K562 (cell line): ENCODE measurements at regions not wholly inside any gene's neighbourhood (a gene's known extent, or its start where the extent isn't known, plus 50 kb on each side); places are given as distances from the start of the nearest gene placed in this dataset.
A peak's percentile ranks its signal among the peaks of the same experiment; 100 is the strongest.

Source experiments
- ATAC-seq: fragments of 200-7000 bp; cut with Tn5 transposase; 3 replicates; pipeline ENCODE4 v1.9.1; 2020; ENCODE audit warnings: moderate library complexity
- BruUV-seq: library from RNA; stranded (reverse); fragments of 400-500 nt; replicated peaks from 2 replicates; lab custom pipeline; 2021; lab: Mats Ljungman, UMichigan
- CTCF ChIA-PET: fragments of 300-600 bp; formaldehyde crosslinking; extraction: SDS; loops from one replicate; lab custom pipeline; 2021; ENCODE audit warnings: low intra/inter-chr PET ratio; lab: Yijun Ruan, JAX
- POLR2A ChIA-PET: fragments of 300-600, 350-650 bp; sonication (Branson Sonifier 250); formaldehyde crosslinking; extraction: SDS; loops from one replicate; lab custom pipeline; 2021; ENCODE audit warnings: antibody characterized with exemption, inconsistent platforms; lab: Yijun Ruan, JAX
- DNase-seq, 4 experiments: peaks; one replicate each; pipeline versions ENCODE4 v3.0.0 to v3.0.0-alpha.2; 2011 to 2018; ENCODE audit warnings: low spot score in 3 of 4, mixed read lengths in 3 of 4; ENCODE audit errors: extremely low read depth in 1 of 4
- FAIRE-seq: peaks from 2 replicates; lab custom pipeline; 2011; peaks lifted over from hg19 to GRCh38; lab: Jason Lieb, UNC
- H2AFZ ChIP-seq: 2 replicates; pipeline ENCODE4 v1.6.0; 2011; ENCODE audit warnings: low read depth, low read length, control low read depth, inconsistent platforms
- H3K27ac ChIP-seq: fragments of 200-600 bp; 3 replicates; pipeline ENCODE4 v1.8.0; 2011; ENCODE audit warnings: low read depth, mild to moderate bottlenecking, control low read depth, inconsistent platforms, low read length, moderate library complexity, mixed read lengths; ENCODE audit errors: extremely low read depth
- H3K27me3 ChIP-seq, 2 experiments: fragments of 300-600 bp in 1 of 2; 2 replicates in 1 of 2; 3 replicates in 1 of 2; pipeline versions ENCODE4 v1.6.0 to v1.8.0; 2011; ENCODE audit warnings: inconsistent platforms in 2 of 2, low read length in 2 of 2, mild to moderate bottlenecking in 1 of 2, mixed read lengths in 1 of 2, moderate library complexity in 1 of 2; ENCODE audit not compliant: control insufficient read depth in 2 of 2, insufficient read depth in 2 of 2
- H3K36me3 ChIP-seq: fragments of 300-600 bp; 3 replicates; pipeline ENCODE4 v1.8.0; 2011; ENCODE audit warnings: mild to moderate bottlenecking, low read length, inconsistent platforms; ENCODE audit not compliant: control insufficient read depth, insufficient read depth
- H3K4me1 ChIP-seq, 2 experiments: fragments of 200-600 bp in 1 of 2; replicated peaks in 1 of 2; 2 replicates in 1 of 2; 3 replicates in 1 of 2; pipeline versions ENCODE4 v1.5.1 to v1.8.0; 2011; ENCODE audit warnings: inconsistent platforms in 2 of 2, low read length in 2 of 2, mild to moderate bottlenecking in 1 of 2, mixed read lengths in 1 of 2, moderate library complexity in 1 of 2; ENCODE audit not compliant: control insufficient read depth in 2 of 2, insufficient read depth in 2 of 2
- H3K4me2 ChIP-seq: 2 replicates; pipeline ENCODE4 v1.6.1; 2011; ENCODE audit warnings: low read length, control low read depth, inconsistent platforms, mixed read lengths; ENCODE audit not compliant: insufficient read depth
- H3K4me3 ChIP-seq: fragments of 200-600 bp; sonication (generic), shearing (Covaris generic); 2 replicates; pipeline ENCODE4 v1.5.1; 2016; ENCODE audit warnings: control low read depth, inconsistent platforms
- H3K79me2 ChIP-seq: fragments of 200-600 bp; 3 replicates; pipeline ENCODE4 v1.8.0; 2011; ENCODE audit warnings: low read length, inconsistent platforms; ENCODE audit not compliant: control insufficient read depth, insufficient read depth
- H3K9ac ChIP-seq, 2 experiments: 2 replicates each; pipeline versions ENCODE4 v1.6.0 to v1.6.1; 2011; ENCODE audit warnings: low read depth in 2 of 2, low read length in 2 of 2, control low read depth in 1 of 2, inconsistent platforms in 1 of 2, mild to moderate bottlenecking in 1 of 2, mixed read lengths in 1 of 2; ENCODE audit not compliant: insufficient read depth in 1 of 2
- H3K9me1 ChIP-seq: one replicate; pipeline ENCODE4 v1.6.0; 2011; ENCODE audit warnings: inconsistent platforms, mild to moderate bottlenecking, low read length, moderate library complexity; ENCODE audit not compliant: control insufficient read depth, insufficient read depth
- H3K9me3 ChIP-seq: replicated peaks from 2 replicates; pipeline ENCODE4 v1.5.1; 2011; ENCODE audit warnings: low read depth, low read length, inconsistent platforms; ENCODE audit not compliant: control insufficient read depth, insufficient read depth
- H4K20me1 ChIP-seq: replicated peaks from 2 replicates; pipeline ENCODE4 v1.6.1; 2011; ENCODE audit warnings: low read length, inconsistent platforms, mixed read lengths; ENCODE audit not compliant: control insufficient read depth, insufficient read depth
- ARNT ChIP-seq, 2 experiments: fragments of 450-650 bp; IDR thresholded peaks; 2 replicates each; pipeline ENCODE4 v1.6.1; 2016; ENCODE audit warnings: mild to moderate bottlenecking in 1 of 2
- ATF3 ChIP-seq, 2 experiments: fragments of 450-650 bp in 1 of 2; sonication (generic) in 1 of 2; formaldehyde crosslinking in 1 of 2; IDR thresholded peaks in 1 of 2; conservative IDR thresholded peaks in 1 of 2; 2 replicates each; pipeline versions ENCODE4 v1.6.1 to v1.8.1; 2016 to 2023; ENCODE audit warnings: mild to moderate bottlenecking in 2 of 2, moderate library complexity in 2 of 2, inconsistent platforms in 1 of 2, missing genetic modification reagents in 1 of 2
- BCL6 ChIP-seq: fragments of 250-450 bp; sonication (Bioruptor Pico); IDR thresholded peaks from 2 replicates; pipeline ENCODE4 v1.4.0; 2020
- BMI1 ChIP-seq: fragments of 150-350 bp; IDR thresholded peaks from 2 replicates; pipeline ENCODE4 v1.6.1; 2014; ENCODE audit warnings: low read length
- ELF4 ChIP-seq: fragments of 450-650 bp; formaldehyde crosslinking; IDR thresholded peaks from 2 replicates; pipeline ENCODE4 v1.4.0; 2022; ENCODE audit warnings: missing genetic modification characterization
- MTA3 ChIP-seq: fragments of 450-650 bp; formaldehyde crosslinking; IDR thresholded peaks from 2 replicates; pipeline ENCODE4 v1.6.1; 2017; ENCODE audit warnings: mild to moderate bottlenecking, borderline replicate concordance
- NR0B1 ChIP-seq: fragments of 450-650 bp; IDR thresholded peaks from one replicate; pipeline ENCODE4 v1.6.1; 2018; ENCODE audit warnings: mild to moderate bottlenecking, moderate library complexity; ENCODE audit not compliant: partially characterized antibody
- NR2F6 ChIP-seq: fragments of 450-650 bp; formaldehyde crosslinking; IDR thresholded peaks from 2 replicates; pipeline ENCODE4 v1.4.0; 2020; ENCODE audit warnings: mild to moderate bottlenecking
- SAFB2 ChIP-seq: fragments of 200-400 bp; formaldehyde crosslinking; IDR thresholded peaks from 2 replicates; pipeline ENCODE4 v1.6.1; 2018; ENCODE audit warnings: borderline replicate concordance, low read length, low read depth, moderate library complexity; ENCODE audit not compliant: severe bottlenecking
- SIX5 ChIP-seq, 2 experiments: IDR thresholded peaks; 2 replicates each; pipeline ENCODE4 v1.6.1; 2011; ENCODE audit warnings: low read length in 2 of 2, borderline replicate concordance in 1 of 2, low read depth in 1 of 2, mild to moderate bottlenecking in 1 of 2, moderate library complexity in 1 of 2; ENCODE audit not compliant: insufficient read depth in 1 of 2
- SMAD2 ChIP-seq: fragments of 150-350 bp; IDR thresholded peaks from 2 replicates; pipeline ENCODE4 v1.6.1; 2014; ENCODE audit warnings: low read depth, mild to moderate bottlenecking, low read length
- TEAD1 ChIP-seq, 2 experiments: fragments of 450-650 bp in 1 of 2; sonication (generic) in 1 of 2; formaldehyde crosslinking; IDR thresholded peaks; 2 replicates each; pipeline versions ENCODE4 v1.4.0 to v1.8.0; 2020 to 2022; ENCODE audit warnings: mild to moderate bottlenecking in 2 of 2, missing genetic modification reagents in 1 of 2
- THRAP3 ChIP-seq: fragments of 450-650 bp; IDR thresholded peaks from 2 replicates; pipeline ENCODE4 v1.6.1; 2016; ENCODE audit warnings: mild to moderate bottlenecking, inconsistent platforms, borderline replicate concordance
- ZNF253 ChIP-seq: fragments of 250-450 bp; sonication (Bioruptor Pico); conservative IDR thresholded peaks from 2 replicates; pipeline ENCODE4 v1.6.1; 2021; ENCODE audit warnings: mild to moderate bottlenecking
- WGBS: fragments of 100-300 bp; shearing (Covaris generic); methylation state at CpG from one replicate; pipeline ENCODE4 v1.1.6; 2016; ENCODE audit warnings: low coverage, mixed read lengths; ENCODE audit not compliant: insufficient coverage; ENCODE audit errors: missing lambda C conversion rate; 5-methylcytosine and 5-hydroxymethylcytosine counted together
- in situ Hi-C: fragments of 300-500 bp; cut with MboI; formaldehyde crosslinking; loops from 4 replicates; pipeline ENCODE4 v1.15.0; 2018; ENCODE audit warnings: inconsistent platforms, mixed read lengths
- intact Hi-C: fragments of 100-400 bp; cut with micrococcal nuclease; formaldehyde crosslinking; loops from 2 replicates; pipeline ENCODE4 v1.14.2; 2022

GRCh38 chr6:158895661-158896060 lies 76.5 kb upstream of the EZR start:
- Histone ChIP-seq H3K4me2 (no peak overlapping the region), H3K9me3 (no peaks in the 10 kb centered on the region), H3K36me3 (no peaks in the 10 kb centered on the region), H3K79me2 (no peaks in the 10 kb centered on the region), H3K4me3 (no peak overlapping the region), H2AFZ (no peak overlapping the region), H4K20me1 (no peaks in the 10 kb centered on the region), H3K4me1 (no peaks in the 10 kb centered on the region), H3K9me1 (no peaks in the 10 kb centered on the region), H3K27ac (no peak overlapping the region), H3K27me3 (no peaks in the 10 kb centered on the region), H3K9ac (no peak overlapping the region)
- CTCF ChIA-PET = no interaction called here
- POLR2A ChIA-PET = interaction anchor here (0.6 to 0.8 kb wide), 3 partner anchors 9 to 216 kb away, joined by 3 read pairs; no protein-coding TSS in a partner anchor
- no peak for TF ChIP-seq SMAD2
- TF ChIP-seq MTA3 = no peak
- TF ChIP-seq ZNF253 = no peak
- TF ChIP-seq THRAP3 = no peak
- TF ChIP-seq ELF4 = no peak
- TF ChIP-seq BMI1 = no peak
- TF ChIP-seq SIX5 (IDR thresholded peaks at IDR 0.05; ENCODE audit: borderline replicate concordance in 1 of 2, insufficient read depth in 1 of 2, low read depth in 1 of 2, low read length in 2 of 2) = no peak
- TF ChIP-seq ARNT (IDR thresholded peaks at IDR 0.05) = no peak
- in situ Hi-C loops (no loop called here), intact Hi-C loops (no loop called here)
- DNase-seq = no peak
- 76% methylated on average over 5 of the region's 5 CpGs for WGBS
- peak; percentile 32; the same call in 1 of the 3 replicates for ATAC-seq
- no peak for FAIRE-seq
- no TSS peak for BruUV-seq

GRCh38 chr6:158894193-158894592 lies 75.0 kb upstream of the EZR start:
- no peaks in the 10 kb centered on the region for H3K27me3 ChIP-seq
- H3K4me3 ChIP-seq = no peak overlapping the region
- no peak overlapping the region for H2AFZ ChIP-seq
- no peak overlapping the region for H3K4me2 ChIP-seq
- no peak; the same call in 2 of the 3 replicates for ATAC-seq
- H3K27ac ChIP-seq = no peak overlapping the region
- DNase-seq = no peak
- no peaks in the 10 kb centered on the region for H4K20me1 ChIP-seq
- intact Hi-C loops (no loop called here), in situ Hi-C loops (no loop called here)
- ChIA-PET CTCF (no interaction called here), POLR2A (no interaction called here)
- no peaks in the 10 kb centered on the region for H3K4me1 ChIP-seq
- H3K9ac ChIP-seq = no peak overlapping the region
- no peaks in the 10 kb centered on the region for H3K79me2 ChIP-seq
- FAIRE-seq = no peak
- no TSS peak for BruUV-seq
- no peaks in the 10 kb centered on the region for H3K9me3 ChIP-seq
- no peaks in the 10 kb centered on the region for H3K36me3 ChIP-seq
- 66% methylated on average over 4 of the region's 4 CpGs for WGBS
- H3K9me1 ChIP-seq = no peaks in the 10 kb centered on the region
- TF ChIP-seq BCL6 (CRISPR knock-in tag) (no peak), NR2F6 (CRISPR knock-in tag) (no peak), ATF3 (IDR thresholded peaks at IDR 0.05) (peak; percentile 75), ATF3 (CRISPR knock-in tag; conservative IDR thresholded peaks at IDR 0.05) (no peak), NR0B1 (no peak), SAFB2 (no peak), TEAD1 (CRISPR knock-in tag; IDR thresholded peaks at IDR 0.05) (0 out of 4 replicates have a peak, but pooled peaks of 1 of the 2 experiments have one; percentile 23)
